SU-DHL-6 (cell line): ENCODE measurements at regions not wholly inside any gene's neighbourhood (a gene's known extent, or its start where the extent isn't known, plus 50 kb on each side); places are given as distances from the start of the nearest gene placed in this dataset.

Experiments
- EZH2phosphoT487 ChIP-seq: fragments of 200-600 bp; sonication (generic), shearing (Covaris generic); conservative IDR thresholded peaks from 2 replicates; pipeline ENCODE4 v1.6.1; 2018; ENCODE audit warnings: mild to moderate bottlenecking, antibody characterized with exemption, low read length, moderate library complexity, mixed read lengths
- TF ChIP-seq, protein P1 (sequence below): fragments of 200-600 bp; sonication (generic); IDR thresholded peaks from one replicate; pipeline ENCODE4 v1.5.1; 2017; ENCODE audit warnings: antibody characterized with exemption, mild to moderate bottlenecking, low read length, moderate library complexity; ENCODE audit not compliant: insufficient read depth, poor library complexity, severe bottlenecking

DNA sequence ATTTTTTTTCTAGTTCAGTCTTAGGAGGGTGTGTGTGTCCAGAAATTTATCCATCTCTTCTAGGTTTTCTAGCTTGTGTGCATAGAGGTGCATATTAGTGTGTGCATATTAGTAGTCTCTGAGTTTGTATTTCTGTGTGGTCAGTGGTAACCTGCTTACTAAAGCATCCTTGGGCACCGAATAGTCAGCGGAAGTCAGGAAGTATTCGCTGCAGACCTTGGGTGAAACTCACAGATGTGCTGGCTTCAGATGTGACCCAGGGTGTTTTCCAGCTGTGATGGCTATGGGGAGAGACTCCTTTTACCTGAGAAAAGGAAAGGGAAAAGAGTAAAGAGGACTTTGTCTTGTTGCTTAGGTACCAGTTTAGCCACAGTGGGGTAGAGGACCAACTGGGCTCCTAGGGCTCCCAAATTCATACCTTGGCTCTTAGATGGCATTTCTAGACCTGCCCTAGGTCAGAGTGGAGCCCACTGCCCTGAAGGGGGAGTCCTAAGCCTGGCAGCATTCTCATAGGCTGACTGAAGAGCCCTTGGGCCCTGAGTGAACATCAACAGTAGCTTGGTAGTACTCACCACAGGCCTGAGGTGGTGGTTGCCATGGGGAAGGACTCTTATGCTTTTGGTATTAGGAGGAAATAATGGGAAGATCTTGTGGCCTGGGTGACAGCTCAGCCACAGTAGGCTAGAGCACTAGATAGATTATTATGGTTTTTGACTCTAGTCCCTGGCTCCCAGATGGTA, 286.0 kb upstream of the ZPLD1 start:
- TF ChIP-seq, protein P1, sequence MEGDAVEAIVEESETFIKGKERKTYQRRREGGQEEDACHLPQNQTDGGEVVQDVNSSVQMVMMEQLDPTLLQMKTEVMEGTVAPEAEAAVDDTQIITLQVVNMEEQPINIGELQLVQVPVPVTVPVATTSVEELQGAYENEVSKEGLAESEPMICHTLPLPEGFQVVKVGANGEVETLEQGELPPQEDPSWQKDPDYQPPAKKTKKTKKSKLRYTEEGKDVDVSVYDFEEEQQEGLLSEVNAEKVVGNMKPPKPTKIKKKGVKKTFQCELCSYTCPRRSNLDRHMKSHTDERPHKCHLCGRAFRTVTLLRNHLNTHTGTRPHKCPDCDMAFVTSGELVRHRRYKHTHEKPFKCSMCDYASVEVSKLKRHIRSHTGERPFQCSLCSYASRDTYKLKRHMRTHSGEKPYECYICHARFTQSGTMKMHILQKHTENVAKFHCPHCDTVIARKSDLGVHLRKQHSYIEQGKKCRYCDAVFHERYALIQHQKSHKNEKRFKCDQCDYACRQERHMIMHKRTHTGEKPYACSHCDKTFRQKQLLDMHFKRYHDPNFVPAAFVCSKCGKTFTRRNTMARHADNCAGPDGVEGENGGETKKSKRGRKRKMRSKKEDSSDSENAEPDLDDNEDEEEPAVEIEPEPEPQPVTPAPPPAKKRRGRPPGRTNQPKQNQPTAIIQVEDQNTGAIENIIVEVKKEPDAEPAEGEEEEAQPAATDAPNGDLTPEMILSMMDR: no peak
- TF ChIP-seq EZH2phosphoT487: no peak
